ENCODE measurements at regions not wholly inside any gene's neighbourhood (a gene's known extent, or its start where the extent isn't known, plus 50 kb on each side); places are given as distances from the start of the nearest gene placed in this dataset.

GRCh38 chr6:134744301-134744700 is 205.6 kb downstream of the ALDH8A1 start:
- DNase-seq (ENCODE audit: low read depth in 3 of 3, low spot score in 2 of 3): no peak

GRCh38 chr6:134741200-134741536 is 208.7 kb downstream of the ALDH8A1 start:
- no peak for DNase-seq (ENCODE audit: low read depth in 3 of 3, low spot score in 2 of 3)

- no peak for DNase-seq (ENCODE audit: low read depth in 3 of 3, low spot score in 2 of 3)
Measured at GRCh38 chr6:134740473-134741199, 209.3 kb downstream of the ALDH8A1 start.

GRCh38 chr6:134740027-134740373 is 209.9 kb downstream of the ALDH8A1 start:
- no peak for DNase-seq (ENCODE audit: low read depth in 3 of 3, low spot score in 2 of 3)

GRCh38 chr6:134739299-134740026 is 210.4 kb downstream of the ALDH8A1 start:
- DNase-seq (ENCODE audit: low read depth in 3 of 3, low spot score in 2 of 3): no peak

GRCh38 chr6:134738211-134738885 is 211.6 kb downstream of the ALDH8A1 start:
- no peak for DNase-seq (ENCODE audit: low read depth in 3 of 3, low spot score in 2 of 3)

- no peak for DNase-seq (ENCODE audit: low read depth in 3 of 3, low spot score in 2 of 3)
Measured at GRCh38 chr6:134735461-134735860, 214.4 kb downstream of the ALDH8A1 start.

- no peak for DNase-seq (ENCODE audit: low read depth in 3 of 3, low spot score in 2 of 3)
Measured at GRCh38 chr6:134734312-134734869, 215.5 kb downstream of the ALDH8A1 start.

- DNase-seq (ENCODE audit: low read depth in 3 of 3, low spot score in 2 of 3): no peak
Measured at GRCh38 chr6:134733801-134734200, 216.1 kb downstream of the ALDH8A1 start.

GRCh38 chr6:134732763-134733162 is 217.1 kb downstream of the ALDH8A1 start:
- no peak for DNase-seq (ENCODE audit: low read depth in 3 of 3, low spot score in 2 of 3)

- no peak for DNase-seq (ENCODE audit: low read depth in 3 of 3, low spot score in 2 of 3)
Measured at GRCh38 chr6:134731615-134732014, 218.3 kb downstream of the ALDH8A1 start.

GRCh38 chr6:134730013-134730412 is 219.9 kb downstream of the ALDH8A1 start:
- no peak for DNase-seq (ENCODE audit: low read depth in 3 of 3, low spot score in 2 of 3)

- DNase-seq (ENCODE audit: low read depth in 3 of 3, low spot score in 2 of 3): no peak
Measured at GRCh38 chr6:134729561-134729960, 220.3 kb downstream of the ALDH8A1 start.

GRCh38 chr6:134727081-134727480 is 222.8 kb downstream of the ALDH8A1 start:
- no peak for DNase-seq (ENCODE audit: low read depth in 3 of 3, low spot score in 2 of 3)

GRCh38 chr6:134725590-134725989 is 224.3 kb downstream of the ALDH8A1 start:
- no peak for DNase-seq (ENCODE audit: low read depth in 3 of 3, low spot score in 2 of 3)

- no peak for DNase-seq (ENCODE audit: low read depth in 3 of 3, low spot score in 2 of 3)
Measured at GRCh38 chr6:134724771-134725340, 225.0 kb downstream of the ALDH8A1 start.

- DNase-seq (ENCODE audit: low read depth in 3 of 3, low spot score in 2 of 3): no peak
Measured at GRCh38 chr6:134723081-134723871, 226.6 kb downstream of the ALDH8A1 start.

GRCh38 chr6:134722200-134722870 is 227.6 kb downstream of the ALDH8A1 start:
- no peak for DNase-seq (ENCODE audit: low read depth in 3 of 3, low spot score in 2 of 3)

GRCh38 chr6:134721060-134721405 is 228.9 kb downstream of the ALDH8A1 start:
- no peak for DNase-seq (ENCODE audit: low read depth in 3 of 3, low spot score in 2 of 3)
